ENCODE measurements at regions not wholly inside any gene's neighbourhood (a gene's known extent, or its start where the extent isn't known, plus 50 kb on each side); places are given as distances from the start of the nearest gene placed in this dataset.

DNA sequence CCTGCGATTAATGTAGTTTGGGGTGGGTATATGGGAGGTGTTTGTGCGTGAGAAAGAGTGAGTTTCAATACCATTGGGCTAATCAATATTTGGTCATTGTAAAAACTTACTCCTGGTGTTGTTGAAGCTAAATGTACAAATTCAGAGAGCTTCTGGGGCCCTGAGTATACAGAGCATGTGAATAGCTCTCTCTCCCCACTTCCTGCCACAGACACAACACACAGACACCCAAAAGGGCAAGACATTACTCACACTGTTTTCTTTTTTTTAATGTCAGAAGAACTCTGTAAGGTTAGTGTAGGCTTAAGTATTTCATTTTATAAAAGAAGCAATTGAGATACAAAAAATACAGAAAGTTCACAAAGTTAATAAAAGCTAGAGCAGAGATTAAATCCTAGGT, 151.3 kb upstream of the KCNIP4 start:
- no peak overlapping the region for H3K4me3 ChIP-seq (ENCODE audit: low read depth, low read length)
- TF ChIP-seq CTCF (IDR thresholded peaks at IDR 0.05; ENCODE audit: control insufficient read depth, extremely low read depth, insufficient read depth) = no peak
- DNase-seq (ENCODE audit: low read depth) = no peak

GRCh38 chr4:22097596-22097995, 149.0 kb upstream of the KCNIP4 start:
- no peak for DNase-seq (ENCODE audit: low read depth)
- no peak overlapping the region for H3K4me3 ChIP-seq (ENCODE audit: low read depth, low read length)
- TF ChIP-seq CTCF (IDR thresholded peaks at IDR 0.05; ENCODE audit: control insufficient read depth, extremely low read depth, insufficient read depth) = no peak

- no peak for TF ChIP-seq CTCF (IDR thresholded peaks at IDR 0.05; ENCODE audit: control insufficient read depth, extremely low read depth, insufficient read depth)
- no peak overlapping the region for H3K4me3 ChIP-seq (ENCODE audit: low read depth, low read length)
- no peak for DNase-seq (ENCODE audit: low read depth)
These were observed 145.6 kb upstream of the KCNIP4 start for GRCh38 chr4:22094217-22094616.

- no peak overlapping the region for H3K4me3 ChIP-seq (ENCODE audit: low read depth, low read length)
- no peak for TF ChIP-seq CTCF (IDR thresholded peaks at IDR 0.05; ENCODE audit: control insufficient read depth, extremely low read depth, insufficient read depth)
- no peak for DNase-seq (ENCODE audit: low read depth)
These were observed 144.6 kb upstream of the KCNIP4 start for GRCh38 chr4:22093126-22093525.

DNA sequence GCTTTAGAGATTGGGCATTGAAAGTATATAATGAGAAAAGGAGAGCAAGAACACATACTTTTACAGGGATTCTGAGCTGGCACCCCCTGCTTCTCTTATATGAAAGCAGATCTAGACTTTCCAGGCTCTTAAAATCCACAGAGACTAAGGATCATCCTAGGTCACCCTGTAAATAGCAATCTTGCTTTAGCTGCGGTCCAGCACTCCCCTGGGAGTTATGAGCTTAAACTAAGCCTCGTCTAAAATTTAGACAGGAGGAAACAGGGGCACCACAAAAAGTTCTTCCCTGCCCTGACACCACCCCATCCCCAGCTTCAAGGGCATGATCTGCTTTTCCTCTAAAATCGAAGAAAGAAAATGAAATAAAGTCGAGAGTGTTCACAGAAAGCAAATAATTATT, 143.3 kb upstream of the KCNIP4 start:
- no peak for TF ChIP-seq CTCF (IDR thresholded peaks at IDR 0.05; ENCODE audit: control insufficient read depth, extremely low read depth, insufficient read depth)
- no peak overlapping the region for H3K4me3 ChIP-seq (ENCODE audit: low read depth, low read length)
- DNase-seq (ENCODE audit: low read depth) = no peak

GRCh38 chr4:22091352-22091717, 142.8 kb upstream of the KCNIP4 start:
- no peak for TF ChIP-seq CTCF (IDR thresholded peaks at IDR 0.05; ENCODE audit: control insufficient read depth, extremely low read depth, insufficient read depth)
- H3K4me3 ChIP-seq (ENCODE audit: low read depth, low read length) = no peak overlapping the region
- no peak for DNase-seq (ENCODE audit: low read depth)

- no peak for DNase-seq (ENCODE audit: low read depth)
- TF ChIP-seq CTCF (IDR thresholded peaks at IDR 0.05; ENCODE audit: control insufficient read depth, extremely low read depth, insufficient read depth) = no peak
- H3K4me3 ChIP-seq (ENCODE audit: low read depth, low read length) = no peak overlapping the region
These were observed 142.2 kb upstream of the KCNIP4 start for GRCh38 chr4:22090661-22091351.

All from LNCaP clone FGC (cell line).